Breast epithelium (tissue), 4 donors: ENCODE measurements at regions not wholly inside any gene's neighbourhood (a gene's known extent, or its start where the extent isn't known, plus 50 kb on each side); places are given as distances from the start of the nearest gene placed in this dataset.

Experiments used
- DNase-seq, 2 donors: peaks; one replicate each; pipeline ENCODE4 v3.0.0-alpha.2; 2019; ENCODE audit warnings: low spot score in 2 of 2
- H3K27ac ChIP-seq, 2 donors: fragments of 200-600 bp; sonication (generic) in 1 of 2; one replicate each; pipeline ENCODE4 v1.5.1; 2016 to 2019; ENCODE audit warnings: mild to moderate bottlenecking in 1 of 2
- H3K27me3 ChIP-seq, 2 donors: fragments of 200-600 bp; sonication (generic) in 1 of 2; one replicate each; pipeline versions ENCODE4 v1.5.1 to v1.6.0; 2017 to 2019; ENCODE audit warnings: control low read depth in 1 of 2, mild to moderate bottlenecking in 1 of 2
- H3K36me3 ChIP-seq: fragments of 200-600 bp; one replicate; pipeline ENCODE4 v1.5.1; 2019
- H3K4me1 ChIP-seq, 2 donors: fragments of 200-600 bp; sonication (generic); one replicate each; pipeline ENCODE4 v1.5.1; 2016 to 2019; ENCODE audit warnings: control low read depth in 1 of 2
- H3K4me3 ChIP-seq, 3 donors: fragments of 200-600 bp; sonication (generic); 1 replicate in 2 of 3; 2 replicates in 1 of 3; pipeline ENCODE4 v1.5.1; 2016 to 2019; ENCODE audit warnings: mild to moderate bottlenecking in 3 of 3, moderate library complexity in 2 of 3
- H3K9me3 ChIP-seq, 2 donors: fragments of 200-600 bp; sonication (generic) in 1 of 2; one replicate each; pipeline ENCODE4 v1.5.1; 2016 to 2019; ENCODE audit warnings: control low read depth in 1 of 2
- CTCF ChIP-seq, 3 donors: fragments of 450-650 bp; IDR thresholded peaks; one replicate each; pipeline ENCODE4 v1.5.1; 2016 to 2017; ENCODE audit warnings: antibody characterized with exemption in 3 of 3, mild to moderate bottlenecking in 3 of 3, moderate library complexity in 3 of 3
- POLR2A ChIP-seq: fragments of 450-650 bp; IDR thresholded peaks from one replicate; pipeline ENCODE4 v1.6.1; 2016; ENCODE audit warnings: antibody characterized with exemption, mild to moderate bottlenecking, moderate library complexity
- POLR2AphosphoS5 ChIP-seq, 3 donors: sonication (generic); formaldehyde crosslinking; IDR thresholded peaks; one replicate each; pipeline ENCODE4 v1.6.1; 2017; ENCODE audit warnings: antibody characterized with exemption in 3 of 3
- intact Hi-C: fragments of 100-400 bp; cut with DNase I; formaldehyde crosslinking; loops from one replicate; pipeline ENCODE4 v1.15.1; 2023; ENCODE audit warnings: low total_unique reads

DNA sequence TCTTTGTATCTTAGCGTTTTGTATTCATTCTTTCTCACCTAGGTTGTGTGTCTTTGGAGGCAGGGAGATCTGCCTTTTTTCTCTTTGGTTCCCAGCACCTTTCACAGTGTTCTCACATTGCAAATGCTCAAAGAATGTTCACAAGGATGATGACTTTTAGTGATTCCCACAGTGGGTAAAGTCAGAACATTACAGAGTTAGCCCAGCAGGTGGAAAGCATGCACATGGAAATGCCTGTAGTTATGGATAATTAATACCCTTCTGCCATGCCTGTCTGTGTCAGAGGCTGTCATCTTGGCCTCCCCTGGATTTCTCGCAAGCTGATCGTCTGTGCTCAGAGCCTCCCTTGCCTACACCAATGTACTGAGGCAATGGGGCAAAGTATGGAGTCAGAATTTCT is 458.9 kb downstream of the LMO4 start:
- no peaks in the 10 kb centered on the region for H3K4me1 ChIP-seq
- no peaks in the 10 kb centered on the region for H3K27me3 ChIP-seq
- H3K9me3 ChIP-seq = no peaks in the 10 kb centered on the region
- intact Hi-C loops = no loop called here
- H3K4me3 ChIP-seq = no peak overlapping the region
- no peak overlapping the region for H3K27ac ChIP-seq
- no peak for DNase-seq
- TF ChIP-seq POLR2AphosphoS5 (IDR thresholded peaks at IDR 0.05) (no peak), CTCF (IDR thresholded peaks at IDR 0.05) (no peak), POLR2A (no peak)
- no peaks in the 10 kb centered on the region for H3K36me3 ChIP-seq

DNA sequence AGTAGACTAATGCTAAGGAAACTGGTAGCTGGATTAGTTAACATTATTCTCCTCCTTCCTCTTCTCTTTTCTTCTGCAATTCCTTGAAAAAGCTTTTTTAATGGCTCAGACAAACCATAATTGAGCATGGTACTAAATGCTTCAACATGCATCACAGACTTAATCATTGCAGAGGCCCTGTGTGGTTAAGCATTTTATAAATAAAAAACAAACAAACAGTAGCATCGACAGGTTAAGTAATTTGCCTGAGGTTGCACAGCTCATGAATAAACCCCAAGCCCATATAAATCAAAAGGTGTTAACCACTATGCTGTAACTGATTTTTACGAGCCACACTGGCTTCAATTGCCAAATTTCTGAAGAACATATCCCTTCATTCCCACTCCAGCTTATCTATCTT is 462.1 kb downstream of the LMO4 start:
- Histone ChIP-seq H3K4me1 (no peaks in the 10 kb centered on the region), H3K27ac (no peak overlapping the region), H3K4me3 (no peak overlapping the region), H3K9me3 (no peaks in the 10 kb centered on the region), H3K36me3 (no peaks in the 10 kb centered on the region), H3K27me3 (no peaks in the 10 kb centered on the region)
- intact Hi-C loops = no loop called here
- TF ChIP-seq CTCF (IDR thresholded peaks at IDR 0.05) (no peak), POLR2A (no peak), POLR2AphosphoS5 (IDR thresholded peaks at IDR 0.05) (no peak)
- no peak for DNase-seq

GRCh38 chr1:87791931-87792740 is 463.5 kb downstream of the LMO4 start:
- H3K27ac ChIP-seq = no peak overlapping the region
- no peaks in the 10 kb centered on the region for H3K36me3 ChIP-seq
- H3K4me3 ChIP-seq = no peak overlapping the region
- intact Hi-C loops = no loop called here
- no peak for TF ChIP-seq CTCF (IDR thresholded peaks at IDR 0.05)
- no peak for TF ChIP-seq POLR2A
- no peak for TF ChIP-seq POLR2AphosphoS5 (IDR thresholded peaks at IDR 0.05)
- H3K27me3 ChIP-seq = no peaks in the 10 kb centered on the region
- no peak for DNase-seq
- H3K4me1 ChIP-seq = no peaks in the 10 kb centered on the region
- H3K9me3 ChIP-seq = no peaks in the 10 kb centered on the region

DNA sequence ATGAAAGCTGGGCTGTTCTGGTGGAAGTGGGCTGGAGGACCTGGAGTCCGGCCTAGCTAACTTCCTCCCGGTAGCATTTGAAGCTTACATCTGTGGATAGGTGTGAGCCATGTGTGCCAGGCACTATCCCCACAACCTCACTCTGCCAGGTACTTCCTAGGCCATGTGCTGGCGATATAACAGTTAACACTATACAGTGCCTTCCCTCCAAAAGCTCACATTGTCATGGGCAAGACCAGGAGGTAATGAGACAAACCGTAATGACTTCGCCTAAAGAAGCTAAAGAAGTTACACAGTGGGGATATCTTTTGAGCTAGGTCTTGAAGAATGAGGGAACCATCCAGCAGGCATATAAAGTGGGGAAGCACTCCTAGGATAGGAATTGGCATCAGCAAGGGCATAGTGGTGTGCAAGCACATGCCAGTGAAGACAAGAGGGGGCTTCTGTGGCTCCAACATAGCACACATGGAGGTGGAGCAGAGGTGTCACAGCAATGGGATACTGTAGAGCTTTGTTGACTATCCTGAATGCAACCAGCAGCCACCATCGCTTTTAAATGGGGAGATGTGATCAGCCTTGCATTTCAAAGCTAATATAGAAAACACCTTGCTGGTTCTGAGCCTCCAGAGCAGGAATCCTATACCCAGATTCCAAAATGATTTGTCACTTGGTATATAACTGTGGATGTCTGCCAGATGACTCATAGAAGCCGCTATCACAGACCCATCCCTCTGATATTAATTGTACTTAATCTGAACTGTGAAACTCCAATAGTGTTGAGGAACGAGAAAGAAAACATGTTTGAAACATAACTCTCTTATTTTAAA is 466.3 kb downstream of the LMO4 start:
- intact Hi-C loops = no loop called here
- H3K4me1 ChIP-seq = no peaks in the 10 kb centered on the region
- no peaks in the 10 kb centered on the region for H3K9me3 ChIP-seq
- H3K27me3 ChIP-seq = no peaks in the 10 kb centered on the region
- DNase-seq = no peak
- no peak overlapping the region for H3K4me3 ChIP-seq
- TF ChIP-seq POLR2AphosphoS5 (IDR thresholded peaks at IDR 0.05) (no peak), CTCF (IDR thresholded peaks at IDR 0.05) (no peak), POLR2A (no peak)
- H3K36me3 ChIP-seq = no peaks in the 10 kb centered on the region
- H3K27ac ChIP-seq = no peak overlapping the region
